CD4-positive, alpha-beta memory T cell (primary cell): ENCODE measurements at regions not wholly inside any gene's neighbourhood (a gene's known extent, or its start where the extent isn't known, plus 50 kb on each side); places are given as distances from the start of the nearest gene placed in this dataset.

Source experiments
- CTCF ChIA-PET: fragments of 350-600 bp; sonication (Branson Sonifier 250); formaldehyde crosslinking; loops from one replicate; lab custom pipeline; 2021; ENCODE audit warnings: inconsistent platforms; ENCODE audit not compliant: partially characterized antibody; lab: Charles Lee
- POLR2A ChIA-PET: fragments of 350-600 bp; sonication (Branson Sonifier 250); formaldehyde crosslinking; loops from one replicate; lab custom pipeline; 2021; ENCODE audit not compliant: partially characterized antibody; lab: Charles Lee
- DNase-seq, 5 donors: peaks; one replicate each; pipeline versions ENCODE4 v3.0.0 to v3.0.0-alpha.2; 2020 to 2022; ENCODE audit warnings: mixed read lengths in 1 of 5
- H3K27ac ChIP-seq: one replicate; pipeline ENCODE4 v1.7.0; 2013; ENCODE audit warnings: low read depth, low read length
- H3K27me3 ChIP-seq: 2 replicates; pipeline ENCODE4 v1.7.0; 2013; ENCODE audit warnings: mild to moderate bottlenecking, low read length, moderate library complexity; ENCODE audit not compliant: insufficient read depth
- H3K36me3 ChIP-seq: 2 replicates; pipeline ENCODE4 v1.7.0; 2013; ENCODE audit warnings: mild to moderate bottlenecking, low read length, moderate library complexity; ENCODE audit not compliant: insufficient read depth
- H3K4me1 ChIP-seq: 2 replicates; pipeline ENCODE4 v1.7.0; 2013; ENCODE audit warnings: mild to moderate bottlenecking, low read length, moderate library complexity; ENCODE audit not compliant: insufficient read depth
- H3K4me3 ChIP-seq, 2 donors: one replicate each; pipeline ENCODE4 v1.7.0; 2013; ENCODE audit warnings: low read length in 2 of 2, mild to moderate bottlenecking in 1 of 2
- H3K9me3 ChIP-seq, 2 donors: one replicate each; pipeline ENCODE4 v1.7.0; 2013; ENCODE audit warnings: low read length in 2 of 2, control low read depth in 1 of 2; ENCODE audit not compliant: control insufficient read depth in 1 of 2
- H3K27ac Mint-ChIP-seq, 7 donors: one replicate each; pipeline ENCODE4 v1.8.0; 2020 to 2021; ENCODE audit warnings: mixed read lengths in 7 of 7, mild to moderate bottlenecking in 6 of 7, inconsistent platforms in 3 of 7, moderate library complexity in 3 of 7
- H3K27me3 Mint-ChIP-seq, 2 donors: one replicate each; pipeline ENCODE4 v1.8.0; 2020 to 2021; ENCODE audit warnings: mixed read lengths in 2 of 2
- H3K36me3 Mint-ChIP-seq, 2 donors: one replicate each; pipeline ENCODE4 v1.8.0; 2020 to 2021; ENCODE audit warnings: mixed read lengths in 2 of 2, inconsistent platforms in 1 of 2, mild to moderate bottlenecking in 1 of 2
- H3K4me1 Mint-ChIP-seq, 4 donors: one replicate each; pipeline ENCODE4 v1.8.0; 2020 to 2021; ENCODE audit warnings: mixed read lengths in 4 of 4, mild to moderate bottlenecking in 1 of 4
- H3K4me3 Mint-ChIP-seq, 8 donors: one replicate each; pipeline ENCODE4 v1.8.0; 2020 to 2021; ENCODE audit warnings: mixed read lengths in 8 of 8, mild to moderate bottlenecking in 7 of 8, moderate library complexity in 6 of 8, inconsistent platforms in 3 of 8
- H3K9me3 Mint-ChIP-seq, 8 donors: one replicate each; pipeline ENCODE4 v1.8.0; 2020 to 2021; ENCODE audit warnings: mixed read lengths in 8 of 8, mild to moderate bottlenecking in 5 of 8, inconsistent platforms in 3 of 8, moderate library complexity in 1 of 8
- intact Hi-C: fragments of 100-400 bp; cut with micrococcal nuclease; formaldehyde crosslinking; loops from one replicate; pipeline ENCODE4 v1.15.1; 2023

DNA sequence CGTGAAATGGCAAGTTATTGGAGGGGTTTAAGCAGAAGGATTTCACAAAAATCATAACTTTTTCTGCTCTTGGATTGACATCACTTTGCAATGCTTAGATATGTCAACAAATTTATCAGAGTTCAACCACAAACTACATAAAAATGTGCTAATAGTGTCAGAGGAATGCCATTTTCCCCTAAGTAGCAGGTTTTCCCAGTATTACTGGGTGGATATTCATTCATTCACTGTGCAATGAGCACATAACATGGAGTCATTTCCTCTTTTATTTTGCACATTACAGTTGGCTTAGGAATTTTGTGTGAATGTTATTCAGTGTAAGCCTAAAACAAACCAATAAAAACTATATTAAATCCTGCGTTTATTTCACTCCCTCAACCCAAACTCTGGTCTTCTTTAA is 537.3 kb upstream of the MCTP2 start:
- Histone ChIP-seq H3K4me3 (no peak overlapping the region), H3K4me1 (no peaks in the 10 kb centered on the region), H3K27me3 (no peaks in the 10 kb centered on the region), H3K27ac (no peak overlapping the region), H3K9me3 (no peaks in the 10 kb centered on the region), H3K36me3 (no peaks in the 10 kb centered on the region)
- intact Hi-C loops: no loop called here
- Mint-ChIP-seq H3K4me1 (no peaks in the 10 kb centered on the region), H3K36me3 (no peaks in the 10 kb centered on the region), H3K9me3 (peaks cover 0 to 16% (median 10%) of the 10 kb centered on the region in 8 donors), H3K27ac (no peak overlapping the region), H3K27me3 (peaks cover 2 to 3% of the 10 kb centered on the region in 2 donors), H3K4me3 (no peak overlapping the region)
- DNase-seq: no peak
- POLR2A ChIA-PET: no interaction called here
- CTCF ChIA-PET: no interaction called here

DNA sequence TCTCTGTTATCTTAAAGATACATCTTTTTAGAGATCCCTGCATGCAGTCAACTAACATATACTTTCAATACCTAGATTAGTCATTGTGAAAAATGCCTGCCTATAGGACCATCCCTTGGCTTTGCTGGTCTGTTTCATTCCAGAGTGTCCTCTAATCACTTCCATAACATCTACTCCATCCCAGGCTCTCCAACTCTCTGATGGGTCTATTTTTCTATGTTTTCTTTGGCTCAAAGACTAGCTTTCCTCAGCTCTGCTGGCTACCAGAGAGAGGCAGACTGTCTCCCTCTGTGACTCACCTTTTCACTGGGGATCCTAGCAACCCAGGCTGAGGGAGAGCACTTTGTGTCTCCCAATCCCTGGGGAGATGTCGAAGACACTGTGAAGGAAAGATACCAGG is 547.7 kb upstream of the MCTP2 start:
- Histone ChIP-seq H3K36me3 (no peaks in the 10 kb centered on the region), H3K4me3 (no peak overlapping the region), H3K27ac (no peak overlapping the region), H3K9me3 (peaks cover 0 to 11% of the 10 kb centered on the region in 2 donors), H3K4me1 (no peaks in the 10 kb centered on the region), H3K27me3 (no peaks in the 10 kb centered on the region)
- Mint-ChIP-seq H3K36me3 (peaks cover 0 to 1% of the 10 kb centered on the region in 2 donors), H3K27ac (no peak overlapping the region), H3K27me3 (no peaks in the 10 kb centered on the region), H3K9me3 (peaks cover 7 to 45% (median 37%) of the 10 kb centered on the region in 8 donors), H3K4me1 (no peaks in the 10 kb centered on the region), H3K4me3 (no peak overlapping the region)
- intact Hi-C loops: no loop called here
- CTCF ChIA-PET: no interaction called here
- POLR2A ChIA-PET: no interaction called here
- no peak for DNase-seq

GRCh38 chr15:93671387-93671943 is 559.9 kb upstream of the MCTP2 start:
- DNase-seq: no peak
- H3K4me3 ChIP-seq: no peak overlapping the region
- CTCF ChIA-PET: no interaction called here
- POLR2A ChIA-PET: no interaction called here
- Mint-ChIP-seq H3K4me3 (no peak overlapping the region), H3K4me1 (no peaks in the 10 kb centered on the region), H3K27ac (no peak overlapping the region), H3K36me3 (no peaks in the 10 kb centered on the region), H3K27me3 (peaks cover 1 to 16% of the 10 kb centered on the region in 2 donors), H3K9me3 (peaks cover 0 to 12% (median 8%) of the 10 kb centered on the region in 8 donors)
- no peak overlapping the region for H3K27ac ChIP-seq
- H3K4me1 ChIP-seq: no peaks in the 10 kb centered on the region
- no peaks in the 10 kb centered on the region for H3K27me3 ChIP-seq
- no peaks in the 10 kb centered on the region for H3K9me3 ChIP-seq
- intact Hi-C loops: no loop called here
- H3K36me3 ChIP-seq: no peaks in the 10 kb centered on the region

- Mint-ChIP-seq H3K27me3 (peaks cover 1 to 16% of the 10 kb centered on the region in 2 donors), H3K9me3 (peaks cover 0 to 12% (median 8%) of the 10 kb centered on the region in 8 donors), H3K4me1 (no peaks in the 10 kb centered on the region), H3K36me3 (no peaks in the 10 kb centered on the region), H3K4me3 (no peak overlapping the region), H3K27ac (no peak overlapping the region)
- Histone ChIP-seq H3K9me3 (no peaks in the 10 kb centered on the region), H3K4me3 (no peak overlapping the region), H3K27ac (no peak overlapping the region), H3K4me1 (no peaks in the 10 kb centered on the region), H3K27me3 (no peaks in the 10 kb centered on the region), H3K36me3 (no peaks in the 10 kb centered on the region)
- no peak for DNase-seq
- intact Hi-C loops: no loop called here
- ChIA-PET CTCF (no interaction called here), POLR2A (no interaction called here)
Measured at GRCh38 chr15:93670931-93671330, 560.4 kb upstream of the MCTP2 start.

- intact Hi-C loops: no loop called here
- CTCF ChIA-PET: no interaction called here
- peak overlapping the region in 1 of 7 donors; percentile 83 for H3K27ac Mint-ChIP-seq
Measured at GRCh38 chr15:93664213-93664956, 567.0 kb upstream of the MCTP2 start.

GRCh38 chr15:93662162-93662885 is 569.0 kb upstream of the MCTP2 start:
- H3K36me3 ChIP-seq: no peaks in the 10 kb centered on the region
- H3K27me3 ChIP-seq: no peaks in the 10 kb centered on the region
- H3K4me3 ChIP-seq: no peak overlapping the region
- H3K27ac Mint-ChIP-seq: no peak overlapping the region
- CTCF ChIA-PET: no interaction called here
- POLR2A ChIA-PET: no interaction called here
- no peak overlapping the region for H3K27ac ChIP-seq
- no peak overlapping the region for H3K4me3 Mint-ChIP-seq
- DNase-seq: no peak
- H3K27me3 Mint-ChIP-seq: peaks cover 4 to 6% of the 10 kb centered on the region in 2 donors
- no peaks in the 10 kb centered on the region for H3K4me1 ChIP-seq
- H3K9me3 Mint-ChIP-seq: no peaks in the 10 kb centered on the region
- intact Hi-C loops: no loop called here
- H3K4me1 Mint-ChIP-seq: no peaks in the 10 kb centered on the region
- no peaks in the 10 kb centered on the region for H3K36me3 Mint-ChIP-seq
- no peaks in the 10 kb centered on the region for H3K9me3 ChIP-seq

More at GRCh38 chr15:93664213-93664956, 567.0 kb upstream of the MCTP2 start:
- no peak overlapping the region for H3K4me3 ChIP-seq
- H3K36me3 ChIP-seq: no peaks in the 10 kb centered on the region
- H3K27me3 ChIP-seq: no peaks in the 10 kb centered on the region
- H3K4me1 ChIP-seq: no peaks in the 10 kb centered on the region
- Mint-ChIP-seq H3K9me3 (no peaks in the 10 kb centered on the region), H3K4me1 (no peaks in the 10 kb centered on the region), H3K4me3 (no peak overlapping the region), H3K27me3 (peaks cover 1 to 4% of the 10 kb centered on the region in 2 donors), H3K36me3 (no peaks in the 10 kb centered on the region)
- no peak for DNase-seq
- POLR2A ChIA-PET: interaction anchor here (0.7 kb wide), 1 partner anchor 1533 kb away, joined by 3 read pairs; no protein-coding TSS in a partner anchor
- H3K27ac ChIP-seq: no peak overlapping the region
- no peaks in the 10 kb centered on the region for H3K9me3 ChIP-seq

DNA sequence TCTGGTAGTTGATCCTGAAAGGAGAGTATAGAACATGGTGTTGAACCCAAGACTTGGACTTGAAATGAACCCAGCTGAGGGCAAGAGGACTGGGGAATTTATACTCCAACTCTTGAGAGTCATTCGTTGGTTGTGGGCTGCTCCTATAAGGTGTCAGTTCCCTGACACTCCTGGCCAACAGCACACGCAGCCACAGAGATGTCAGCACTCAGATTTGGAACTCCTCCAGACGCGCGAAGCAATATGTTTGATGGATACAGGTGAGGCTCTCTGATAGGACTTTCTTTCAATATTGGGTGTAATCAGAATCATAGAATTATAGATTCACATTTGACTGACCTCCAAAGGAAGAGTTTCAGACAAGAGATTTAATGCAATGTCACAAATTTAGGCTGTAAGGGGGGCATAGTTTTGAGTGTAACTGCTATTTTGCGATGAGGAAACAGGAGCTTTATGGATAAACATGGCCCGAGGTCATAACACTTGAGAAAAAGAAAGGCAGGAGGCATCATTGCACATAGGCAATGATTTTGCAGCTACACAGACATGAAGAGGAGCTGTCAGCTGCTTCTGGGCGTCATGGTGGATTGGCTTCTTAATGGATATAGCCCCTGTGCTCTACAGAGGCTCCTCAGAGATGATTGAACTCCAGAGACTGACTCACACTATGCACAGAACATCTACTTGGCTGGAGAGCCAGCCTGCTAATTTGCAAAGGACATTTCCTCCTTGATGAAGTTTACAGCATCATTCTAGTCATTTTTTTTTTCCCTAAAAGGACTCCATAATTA is 569.2 kb upstream of the RGMA start:
- Histone ChIP-seq H3K36me3 (no peaks in the 10 kb centered on the region), H3K4me1 (no peaks in the 10 kb centered on the region), H3K27ac (no peak overlapping the region), H3K9me3 (no peaks in the 10 kb centered on the region), H3K4me3 (no peak overlapping the region), H3K27me3 (no peaks in the 10 kb centered on the region)
- intact Hi-C loops: no loop called here
- Mint-ChIP-seq H3K9me3 (no peaks in the 10 kb centered on the region), H3K4me3 (no peak overlapping the region), H3K27me3 (peaks cover 3 to 6% of the 10 kb centered on the region in 2 donors), H3K27ac (no peak overlapping the region), H3K36me3 (no peaks in the 10 kb centered on the region), H3K4me1 (no peaks in the 10 kb centered on the region)
- POLR2A ChIA-PET: no interaction called here
- CTCF ChIA-PET: interaction anchor here (1.4 kb wide), 1 partner anchor 570 kb away, joined by 3 read pairs; no protein-coding TSS in a partner anchor
- no peak for DNase-seq
